GM12891 (cell line): ENCODE measurements at regions not wholly inside any gene's neighbourhood (a gene's known extent, or its start where the extent isn't known, plus 50 kb on each side); places are given as distances from the start of the nearest gene placed in this dataset.

Experiments
- POLR2A ChIP-seq: IDR thresholded peaks from 2 replicates; pipeline ENCODE4 v1.6.1; 2011; ENCODE audit warnings: low read depth, low read length, control low read depth
- POLR2AphosphoS5 ChIP-seq: IDR thresholded peaks from 2 replicates; pipeline ENCODE4 v1.6.1; 2011; ENCODE audit warnings: low read depth, low read length, control low read depth

DNA sequence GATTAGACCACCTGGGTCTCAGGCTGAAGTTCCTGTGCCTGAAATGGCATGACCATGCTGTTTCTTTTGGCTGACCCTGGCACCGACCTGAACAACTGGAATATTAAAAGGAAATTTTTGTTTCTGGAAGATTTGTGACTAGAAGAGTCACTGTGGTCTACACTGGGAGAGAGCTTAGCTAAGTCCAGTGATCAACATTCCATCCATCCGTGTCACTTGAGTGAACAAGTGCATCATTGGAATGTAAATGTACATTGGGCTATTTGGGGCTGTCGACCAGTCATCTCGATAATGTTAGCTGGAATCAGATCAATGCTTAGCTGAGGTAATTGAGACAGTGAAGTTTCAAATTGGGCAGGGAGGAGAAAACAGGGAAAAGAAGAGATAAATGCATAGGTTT is 95.4 kb upstream of the CCDC85A start:
- no peak for TF ChIP-seq POLR2A
- TF ChIP-seq POLR2AphosphoS5: no peak
